ENCODE measurements at regions not wholly inside any gene's neighbourhood (a gene's known extent, or its start where the extent isn't known, plus 50 kb on each side); places are given as distances from the start of the nearest gene placed in this dataset.

- DNase-seq: no peak
Observed at GRCh38 chr10:131694168-131694780, 206.5 kb upstream of the PPP2R2D start.

- DNase-seq: no peak
Observed at GRCh38 chr10:131694781-131695495, 205.9 kb upstream of the PPP2R2D start.

GRCh38 chr10:131695496-131696165 lies 205.2 kb upstream of the PPP2R2D start:
- no peak for DNase-seq

- no peak for DNase-seq
Observed at GRCh38 chr10:131697476-131698128, 203.2 kb upstream of the PPP2R2D start.

GRCh38 chr10:131698232-131698631 lies 202.6 kb upstream of the PPP2R2D start:
- DNase-seq: no peak

- no peak for DNase-seq
Observed at GRCh38 chr10:131698986-131699385, 201.8 kb upstream of the PPP2R2D start.

- DNase-seq: no peak
Observed at GRCh38 chr10:131700032-131700431, 200.8 kb upstream of the PPP2R2D start.

- DNase-seq: no peak
Observed at GRCh38 chr10:131700506-131700905, 200.3 kb upstream of the PPP2R2D start.

GRCh38 chr10:131701131-131701947 lies 199.5 kb upstream of the PPP2R2D start:
- DNase-seq: no peak

GRCh38 chr10:131702531-131703356 lies 198.1 kb upstream of the PPP2R2D start:
- no peak for DNase-seq

GRCh38 chr10:131703541-131703940 lies 197.3 kb upstream of the PPP2R2D start:
- no peak for DNase-seq

GRCh38 chr10:131703941-131704340 lies 196.9 kb upstream of the PPP2R2D start:
- DNase-seq: no peak

- no peak for DNase-seq
Observed at GRCh38 chr10:131706476-131706875, 194.3 kb upstream of the PPP2R2D start.

GRCh38 chr10:131706952-131707351 lies 193.9 kb upstream of the PPP2R2D start:
- DNase-seq: no peak

GRCh38 chr10:131708225-131708880 lies 192.5 kb upstream of the PPP2R2D start:
- DNase-seq: no peak

- no peak for DNase-seq
Observed at GRCh38 chr10:131710142-131710861, 190.5 kb upstream of the PPP2R2D start.

- DNase-seq: no peak
Observed at GRCh38 chr10:131722121-131722520, 178.7 kb upstream of the PPP2R2D start.

GRCh38 chr10:131722525-131723264 lies 178.1 kb upstream of the PPP2R2D start:
- no peak for DNase-seq

- no peak for DNase-seq
Observed at GRCh38 chr10:131723297-131724168, 177.3 kb upstream of the PPP2R2D start.

Data from AML-193 (cell line).